Stimulated activated CD4-positive, alpha-beta T cell treated with anti-CD3 and anti-CD28 coated beads, TNF-alpha, amount 100 ng/mL, for 1 hour (primary cell): ENCODE measurements at regions not wholly inside any gene's neighbourhood (a gene's known extent, or its start where the extent isn't known, plus 50 kb on each side); places are given as distances from the start of the nearest gene placed in this dataset.
"Not testable (repeated sequence)": the region's sequence is repeated elsewhere in the genome, so short reads cannot be mapped to it uniquely, and the experiment has no call there.

Experiments used
- DNase-seq, 3 donors: peaks; one replicate each; pipeline ENCODE4 v3.0.0-alpha.2; 2020; ENCODE audit warnings: low read depth in 3 of 3, low spot score in 1 of 3

- no peak for DNase-seq
Observed at GRCh38 chrY:7417946-7418345, 506.4 kb upstream of the AMELY start.

- DNase-seq: no peak
Observed at GRCh38 chrY:7416406-7416805, 504.9 kb upstream of the AMELY start.

DNA sequence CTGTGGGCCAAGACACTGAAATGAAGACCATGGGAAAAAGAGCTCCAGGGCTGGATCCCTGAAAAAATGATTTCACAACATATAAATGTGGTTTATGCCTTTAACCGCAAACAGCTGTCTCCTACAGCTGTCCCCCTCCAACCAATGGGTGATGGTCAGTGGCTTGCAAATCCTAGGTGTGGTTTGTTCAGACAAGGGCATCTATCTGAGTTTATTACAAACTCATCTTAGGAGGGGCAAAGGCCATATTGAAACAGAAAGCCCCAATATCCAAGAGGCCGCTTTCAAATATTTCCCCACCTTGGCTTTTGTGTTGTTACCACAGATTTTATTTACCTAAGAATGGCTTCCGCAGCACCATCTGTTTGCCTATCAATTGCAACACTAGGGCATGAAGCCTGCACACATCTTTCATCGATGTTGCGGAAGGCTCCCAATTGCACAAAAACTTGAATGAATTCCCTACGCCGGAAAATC is 503.6 kb upstream of the AMELY start:
- DNase-seq: no peak

- DNase-seq: no peak
Observed at GRCh38 chrY:7390056-7390455, 478.5 kb upstream of the AMELY start.

DNA sequence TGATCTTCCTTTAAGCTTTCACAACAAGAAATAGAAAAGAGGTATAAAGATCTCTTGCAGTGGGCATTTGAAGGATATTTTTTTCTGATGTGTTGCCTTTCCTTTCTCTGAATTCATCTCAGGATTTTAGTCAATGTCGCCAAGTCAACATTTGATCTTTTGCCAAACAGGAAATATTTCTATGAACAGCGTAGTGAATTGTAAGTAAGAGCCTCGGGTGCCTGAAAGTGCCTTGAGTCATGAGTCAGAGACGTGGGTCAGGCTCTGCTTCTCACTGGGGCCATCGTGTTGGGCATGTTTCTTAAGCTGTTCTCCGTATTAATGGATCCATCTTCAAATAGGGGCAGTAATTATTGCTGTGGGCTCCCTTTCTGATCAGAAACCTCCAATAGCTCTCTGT is 471.4 kb upstream of the AMELY start:
- no peak for DNase-seq

GRCh38 chrY:7377091-7377490 is 465.5 kb upstream of the AMELY start:
- no peak for DNase-seq

DNA sequence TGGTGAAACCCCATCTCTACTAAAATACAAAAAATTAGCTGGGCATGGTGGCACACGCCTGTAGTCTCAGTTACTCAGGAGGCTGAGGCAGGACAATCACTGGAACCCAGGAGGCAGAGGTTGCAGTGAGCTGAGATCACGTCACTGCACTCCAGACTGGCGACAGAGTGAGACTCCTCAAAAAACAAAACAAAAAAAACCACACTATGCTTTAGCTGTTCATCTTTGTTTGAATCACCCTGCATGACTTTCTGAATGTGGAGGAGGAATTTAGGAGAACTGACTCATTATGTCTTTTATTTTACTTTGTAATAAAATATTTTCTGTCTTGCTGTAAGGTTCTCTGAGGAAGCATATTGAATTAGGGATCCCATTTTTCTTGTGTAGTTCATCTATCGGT is 462.9 kb upstream of the AMELY start:
- DNase-seq: not testable (repeated sequence)

GRCh38 chrY:7371953-7372352 is 460.4 kb upstream of the AMELY start:
- not testable (repeated sequence) for DNase-seq

DNA sequence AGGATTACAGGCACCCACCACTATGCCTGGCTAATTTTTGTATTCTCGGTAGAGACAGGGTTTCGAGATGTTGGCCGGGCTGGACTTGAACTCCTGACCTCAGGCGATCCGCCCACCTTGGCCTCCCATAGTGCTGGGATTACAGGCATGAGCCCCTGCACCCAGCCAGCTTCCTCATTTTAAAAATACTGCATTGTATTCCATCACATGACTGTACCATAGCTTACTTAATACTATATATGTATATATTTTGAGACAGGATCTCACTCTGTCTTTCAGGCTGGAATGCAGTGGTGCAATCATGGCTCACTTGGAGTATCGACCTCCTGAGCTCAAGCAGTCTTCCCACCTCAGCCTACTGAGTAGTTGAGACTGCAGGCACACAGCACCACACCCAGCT is 459.5 kb upstream of the AMELY start:
- DNase-seq: not testable (repeated sequence)

GRCh38 chrY:7359520-7359919 is 448.0 kb upstream of the AMELY start:
- no peak for DNase-seq

GRCh38 chrY:7358103-7358752 is 446.7 kb upstream of the AMELY start:
- no peak for DNase-seq

DNA sequence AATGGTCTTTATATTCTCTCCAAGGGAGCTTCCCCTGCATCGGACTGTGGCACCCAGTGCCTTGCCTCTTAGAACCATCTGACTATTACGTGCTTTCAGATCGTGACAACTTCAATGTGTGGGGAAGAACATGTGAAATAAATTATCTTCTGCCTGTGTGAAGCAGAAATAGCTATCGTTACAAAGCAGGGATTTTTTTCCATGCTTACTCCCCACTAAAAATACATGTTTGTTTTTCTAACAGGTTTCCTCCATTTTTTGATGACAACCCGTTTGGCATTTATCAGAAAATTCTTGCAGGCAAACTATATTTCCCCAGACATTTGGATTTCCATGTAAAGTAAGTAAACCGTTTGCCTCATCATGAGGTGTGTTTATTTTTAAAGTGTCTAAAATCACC is 444.3 kb upstream of the AMELY start:
- not testable (repeated sequence) for DNase-seq

DNA sequence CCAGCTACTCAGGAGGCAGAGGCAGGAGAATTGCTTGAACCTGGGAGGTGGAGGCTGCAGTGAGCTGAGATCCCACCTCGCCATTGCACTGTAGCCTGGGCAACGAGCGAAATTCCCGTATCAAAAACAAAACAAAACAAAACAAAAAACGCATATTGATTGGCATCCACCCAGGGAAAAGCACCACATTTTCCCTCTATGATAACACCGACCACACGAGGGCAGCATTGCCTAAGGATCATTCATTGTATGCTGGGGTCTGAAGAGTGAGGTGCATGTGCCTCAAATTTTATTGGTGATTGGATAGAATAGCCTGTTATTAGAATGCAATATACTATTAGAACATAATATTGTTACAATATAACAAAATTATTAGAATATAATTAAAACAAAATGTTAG is 433.1 kb upstream of the AMELY start:
- peak in 1 of 3 donors; percentile 50 for DNase-seq

DNA sequence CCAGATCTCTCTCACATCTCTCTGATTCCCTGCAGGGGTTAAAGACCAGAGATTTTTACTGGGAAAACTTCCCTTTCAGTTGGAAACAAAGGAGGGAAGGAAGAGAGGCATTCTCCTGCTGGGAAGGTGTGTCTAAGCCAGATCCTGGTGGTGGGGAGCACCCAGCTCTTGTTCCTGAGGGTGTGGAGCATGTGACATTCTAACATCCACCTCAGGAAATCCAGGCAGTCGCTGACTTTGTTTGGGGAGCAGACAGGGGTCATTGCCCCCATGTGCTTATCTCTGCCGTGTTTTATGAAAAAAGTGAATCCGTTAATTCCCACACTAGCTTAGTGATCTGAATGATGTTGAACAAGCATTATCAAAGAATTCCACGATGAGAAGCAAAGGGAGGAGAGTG is 431.7 kb upstream of the AMELY start:
- no peak for DNase-seq

GRCh38 chrY:7342732-7343131 is 431.2 kb upstream of the AMELY start:
- not testable (repeated sequence) for DNase-seq

GRCh38 chrY:7339391-7340087 is 428.0 kb upstream of the AMELY start:
- DNase-seq: no peak

DNA sequence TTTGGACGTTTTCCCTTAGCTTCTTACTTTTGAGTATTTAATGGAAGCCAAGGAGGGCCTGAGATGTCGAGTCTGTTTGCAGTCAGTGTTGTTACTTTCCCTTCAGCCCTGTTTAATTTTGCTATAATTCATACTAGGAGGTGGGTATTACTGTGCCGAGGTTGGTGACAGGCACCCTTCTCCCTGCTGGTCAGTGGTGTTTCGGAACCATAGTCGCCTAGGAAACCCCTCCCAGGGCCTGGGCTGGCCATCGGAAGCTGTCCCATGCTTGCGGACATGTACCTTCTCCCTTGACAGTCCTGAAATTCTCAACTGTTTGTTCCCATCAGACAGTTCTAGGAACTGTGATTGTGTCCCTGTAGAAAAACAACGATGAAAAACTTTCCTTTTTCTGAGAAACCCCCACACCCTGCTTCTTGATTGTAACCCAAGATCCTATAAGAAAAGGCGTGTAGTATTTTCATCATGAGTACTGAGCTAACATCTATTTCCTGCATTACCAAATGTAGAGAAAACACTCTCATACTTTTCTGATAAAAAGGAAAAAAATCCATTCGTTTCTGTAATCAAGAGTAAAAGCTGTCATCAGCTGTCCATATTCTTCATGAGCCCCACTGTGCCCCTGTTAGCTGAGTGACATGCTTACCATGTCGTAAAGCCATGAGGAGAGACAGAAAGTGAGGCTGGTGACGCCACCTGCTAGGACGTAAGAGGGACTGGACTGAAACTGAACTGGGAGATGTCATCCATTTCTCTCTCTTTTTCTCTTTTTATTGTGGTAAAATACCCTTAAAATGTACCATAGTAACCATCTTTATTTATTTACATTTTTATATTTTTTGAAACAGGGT is 424.7 kb upstream of the AMELY start:
- DNase-seq: no peak

GRCh38 chrY:7334449-7334848 is 422.9 kb upstream of the AMELY start:
- no peak for DNase-seq

DNA sequence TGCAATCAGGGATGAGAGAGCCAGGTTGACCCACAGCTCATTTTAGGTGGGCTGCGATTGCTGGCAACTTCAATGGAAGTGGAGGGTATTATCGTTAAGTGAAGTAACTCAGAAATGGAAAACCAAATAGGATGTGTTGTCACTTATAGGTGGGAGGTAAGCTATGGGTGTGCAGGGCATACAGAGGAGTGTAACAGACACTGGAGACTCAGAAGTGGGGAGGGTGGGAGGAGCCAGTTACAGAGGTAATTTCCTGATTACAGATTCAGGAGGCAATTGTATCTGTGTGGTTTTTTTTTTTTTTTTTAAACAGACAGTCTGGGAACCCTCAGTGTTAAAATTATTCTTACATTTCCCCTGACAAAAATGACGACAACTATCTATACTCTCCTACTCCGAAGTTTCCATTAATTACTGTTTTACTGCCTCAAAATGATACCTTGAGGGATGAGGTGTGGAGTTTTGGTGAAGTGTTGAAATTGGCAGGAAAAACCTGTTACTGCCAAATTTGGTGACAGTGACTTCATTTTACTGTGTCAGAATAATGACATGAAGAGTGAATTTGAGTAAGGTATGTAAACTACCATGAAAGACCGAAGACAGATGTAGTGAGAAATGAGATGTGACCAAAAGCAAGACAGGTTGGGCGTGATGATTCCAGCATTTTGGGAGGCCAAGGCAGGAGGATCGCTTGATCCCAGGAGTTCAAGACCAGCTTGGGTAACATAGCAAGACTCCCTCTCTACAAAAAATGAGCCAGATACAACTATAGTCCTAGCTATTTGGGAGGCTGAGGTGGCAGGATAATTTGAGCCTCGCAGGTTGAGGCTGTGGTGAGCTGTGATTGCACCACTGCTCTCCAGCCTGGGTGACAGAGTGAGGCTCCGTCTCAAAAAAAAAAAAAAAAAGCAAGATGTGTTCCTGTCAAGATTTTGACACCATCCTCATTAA is 415.0 kb upstream of the AMELY start:
- peak in 1 of 3 donors; percentile 12 for DNase-seq

DNA sequence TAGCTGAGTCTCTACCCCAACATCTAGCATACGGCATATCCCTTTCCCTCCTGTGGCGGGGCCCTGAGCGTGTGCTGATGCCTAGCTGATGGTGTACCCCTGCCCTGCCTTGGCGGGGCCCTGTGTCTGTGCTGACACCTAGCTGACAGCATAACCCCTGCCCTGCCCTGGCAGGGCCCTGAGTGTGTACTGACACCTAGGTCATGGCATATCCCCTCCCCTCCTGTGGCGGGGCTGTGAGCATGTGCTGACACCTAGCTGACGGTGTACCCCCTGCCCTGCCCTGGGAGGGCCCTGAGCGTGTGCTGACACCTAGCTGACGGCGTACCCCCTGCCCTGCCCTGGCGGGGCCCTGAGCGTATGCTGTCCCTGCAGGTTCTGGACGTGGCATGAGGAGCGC is 414.0 kb upstream of the AMELY start:
- no peak for DNase-seq

GRCh38 chrY:7320751-7321150 is 409.2 kb upstream of the AMELY start:
- no peak for DNase-seq
